Fibroblast of villous mesenchyme (primary cell): ENCODE measurements at regions not wholly inside any gene's neighbourhood (a gene's known extent, or its start where the extent isn't known, plus 50 kb on each side); places are given as distances from the start of the nearest gene placed in this dataset.

ENCODE experiments used
- DNase-seq: peaks from one replicate; pipeline ENCODE4 v3.0.0-alpha.2; 2010; ENCODE audit warnings: low read depth
- H3K4me3 ChIP-seq: 2 replicates; pipeline ENCODE4 v1.5.1; 2011; ENCODE audit warnings: low read depth, mild to moderate bottlenecking, low read length
- CTCF ChIP-seq: IDR thresholded peaks from 2 replicates; pipeline ENCODE4 v1.5.1; 2012; ENCODE audit warnings: low read depth, mild to moderate bottlenecking, low read length; ENCODE audit not compliant: insufficient read depth

GRCh38 chr5:152801886-152802285 is 396.8 kb upstream of the NMUR2 start:
- no peak for DNase-seq
- no peak for TF ChIP-seq CTCF
- no peak overlapping the region for H3K4me3 ChIP-seq

GRCh38 chr5:152804179-152804578 is 399.1 kb upstream of the NMUR2 start:
- no peak for TF ChIP-seq CTCF
- no peak for DNase-seq
- H3K4me3 ChIP-seq, result no peak overlapping the region

GRCh38 chr5:152811988-152812387 is 406.9 kb upstream of the NMUR2 start:
- no peak overlapping the region for H3K4me3 ChIP-seq
- peak; percentile 1 for DNase-seq
- TF ChIP-seq CTCF, result no peak

GRCh38 chr5:152813526-152813925 is 408.4 kb upstream of the NMUR2 start:
- TF ChIP-seq CTCF, result no peak
- no peak for DNase-seq
- no peak overlapping the region for H3K4me3 ChIP-seq

- no peak overlapping the region for H3K4me3 ChIP-seq
- no peak for DNase-seq
- no peak for TF ChIP-seq CTCF
These were observed 414.8 kb upstream of the NMUR2 start for GRCh38 chr5:152819891-152820290.

- no peak for DNase-seq
- no peak for TF ChIP-seq CTCF
- H3K4me3 ChIP-seq, result no peak overlapping the region
These were observed 419.2 kb upstream of the NMUR2 start for GRCh38 chr5:152824316-152824715.

GRCh38 chr5:152838241-152838786 is 433.2 kb upstream of the NMUR2 start:
- TF ChIP-seq CTCF, result no peak
- H3K4me3 ChIP-seq, result no peak overlapping the region

More at GRCh38 chr5:152838241-152838786, 433.2 kb upstream of the NMUR2 start:
- DNase-seq, result no peak
